Endothelial cell of umbilical vein (primary cell): ENCODE measurements at regions not wholly inside any gene's neighbourhood (a gene's known extent, or its start where the extent isn't known, plus 50 kb on each side); places are given as distances from the start of the nearest gene placed in this dataset.

Source experiments
- BruUV-seq: library from RNA; stranded (reverse); fragments of 400-500 nt; replicated peaks from 2 replicates; lab custom pipeline; 2021; lab: Mats Ljungman, UMichigan
- CTCF ChIA-PET: fragments of 300-600, 350-600 bp; sonication (Branson Sonifier 250); formaldehyde crosslinking; loops from one replicate; lab custom pipeline; 2021; ENCODE audit warnings: antibody characterized with exemption, inconsistent platforms; lab: Charles Lee
- POLR2A ChIA-PET: fragments of 300-600, 350-600 bp; sonication (Branson Sonifier 250); formaldehyde crosslinking; loops from one replicate; lab custom pipeline; 2021; ENCODE audit warnings: antibody characterized with exemption, inconsistent platforms; lab: Charles Lee
- DNase-seq: peaks from one replicate; pipeline ENCODE4 v3.0.0-alpha.2; 2011; ENCODE audit warnings: low read depth, low spot score
- FAIRE-seq: peaks from 2 replicates; lab custom pipeline; 2011; peaks lifted over from hg19 to GRCh38; lab: Jason Lieb, UNC
- H2AFZ ChIP-seq: 2 replicates; pipeline ENCODE4 v1.6.0; 2012; ENCODE audit warnings: low read depth, low read length, control low read depth, inconsistent platforms
- H3K27ac ChIP-seq: 2 replicates; pipeline ENCODE4 v1.5.1; 2011; ENCODE audit warnings: low read depth, mild to moderate bottlenecking, control low read depth, low read length, moderate library complexity; ENCODE audit not compliant: insufficient read depth
- H3K27me3 ChIP-seq, 2 experiments: 2 replicates each; pipeline versions ENCODE4 v1.6.0 to v1.6.1; 2011; ENCODE audit warnings: low read length in 2 of 2, mixed read lengths in 1 of 2; ENCODE audit not compliant: control insufficient read depth in 2 of 2, insufficient read depth in 2 of 2
- H3K36me3 ChIP-seq, 2 experiments: 2 replicates in 1 of 2; 3 replicates in 1 of 2; pipeline ENCODE4 v1.5.1; 2011; ENCODE audit warnings: low read length in 2 of 2, mild to moderate bottlenecking in 1 of 2, moderate library complexity in 1 of 2; ENCODE audit not compliant: control insufficient read depth in 2 of 2, insufficient read depth in 2 of 2; ENCODE audit errors: extremely low read depth in 1 of 2
- H3K4me1 ChIP-seq: 3 replicates; pipeline ENCODE4 v1.5.1; 2011; ENCODE audit warnings: mild to moderate bottlenecking, low read length; ENCODE audit not compliant: control insufficient read depth, insufficient read depth; ENCODE audit errors: extremely low read depth
- H3K4me2 ChIP-seq: 2 replicates; pipeline ENCODE4 v1.6.1; 2011; ENCODE audit warnings: low read length, control low read depth, mixed read lengths; ENCODE audit not compliant: insufficient read depth
- H3K4me3 ChIP-seq, 3 experiments: fragments of 200-600 bp in 1 of 3; sonication (generic), shearing (Covaris generic) in 1 of 3; replicated peaks in 1 of 3; 2 replicates each; pipeline ENCODE4 v1.5.1; 2011 to 2016; ENCODE audit warnings: control low read depth in 3 of 3, low read length in 3 of 3, mild to moderate bottlenecking in 2 of 3, inconsistent platforms in 1 of 3, low read depth in 1 of 3, moderate library complexity in 1 of 3; ENCODE audit not compliant: insufficient read depth in 1 of 3
- H3K79me2 ChIP-seq: 2 replicates; pipeline ENCODE4 v1.6.0; 2012; ENCODE audit warnings: low read length, inconsistent platforms; ENCODE audit not compliant: control insufficient read depth, insufficient read depth
- H3K9ac ChIP-seq: replicated peaks from 2 replicates; pipeline ENCODE3; 2011; ENCODE audit warnings: low read length, control low read depth; ENCODE audit not compliant: insufficient read depth; ENCODE audit errors: extremely low read depth
- H3K9me1 ChIP-seq: replicated peaks from 3 replicates; pipeline ENCODE4 v1.6.0; 2011; ENCODE audit warnings: mild to moderate bottlenecking, low read length; ENCODE audit not compliant: control insufficient read depth, insufficient read depth; ENCODE audit errors: extremely low read depth
- H3K9me3 ChIP-seq: replicated peaks from 2 replicates; pipeline ENCODE4 v1.5.1; 2012; ENCODE audit warnings: low read length, inconsistent platforms; ENCODE audit not compliant: control insufficient read depth, insufficient read depth
- H4K20me1 ChIP-seq: replicated peaks from 2 replicates; pipeline ENCODE3; 2011; ENCODE audit warnings: mild to moderate bottlenecking, low read length; ENCODE audit not compliant: control insufficient read depth, insufficient read depth; ENCODE audit errors: extremely low read depth
- CTCF ChIP-seq, 2 donors: IDR thresholded peaks; 1 replicate in 1 of 2; 2 replicates in 1 of 2; pipeline ENCODE4 v1.5.1; 2011; ENCODE audit warnings: low read length in 2 of 2, mild to moderate bottlenecking in 2 of 2, moderate library complexity in 2 of 2, control low read depth in 1 of 2, inconsistent platforms in 1 of 2, low read depth in 1 of 2; ENCODE audit not compliant: insufficient read depth in 1 of 2; ENCODE audit errors: extremely low read depth in 1 of 2
- EZH2 ChIP-seq: IDR thresholded peaks from 2 replicates; pipeline ENCODE4 v1.6.1; 2012; ENCODE audit warnings: borderline replicate concordance, low read depth, mild to moderate bottlenecking, moderate library complexity, low read length, inconsistent platforms; ENCODE audit not compliant: severe bottlenecking
- FOS ChIP-seq: IDR thresholded peaks from 2 replicates; pipeline ENCODE4 v1.6.1; 2011; ENCODE audit warnings: mild to moderate bottlenecking, low read length, moderate library complexity, borderline replicate concordance; ENCODE audit not compliant: insufficient read depth
- GATA2 ChIP-seq: IDR thresholded peaks from 2 replicates; pipeline ENCODE4 v1.7.0; 2011; ENCODE audit warnings: low read depth, mild to moderate bottlenecking, moderate library complexity, mixed read lengths, low read length; ENCODE audit not compliant: insufficient read length, insufficient read depth
- JUN ChIP-seq: IDR thresholded peaks from 2 replicates; pipeline ENCODE4 v1.6.1; 2011; ENCODE audit warnings: borderline replicate concordance, low read depth; ENCODE audit not compliant: insufficient read length, insufficient read depth
- MAX ChIP-seq: IDR thresholded peaks from 2 replicates; pipeline ENCODE4 v1.6.1; 2011; ENCODE audit not compliant: insufficient read depth, insufficient read length
- MYC ChIP-seq: IDR thresholded peaks from one replicate; pipeline ENCODE4 v1.6.1; 2011; ENCODE audit warnings: mild to moderate bottlenecking, low read depth, low read length
- POLR2A ChIP-seq: IDR thresholded peaks from 2 replicates; pipeline ENCODE4 v1.6.1; 2012; ENCODE audit warnings: low read depth, mild to moderate bottlenecking, control low read depth, low read length
- POLR2AphosphoS5 ChIP-seq: IDR thresholded peaks from 2 replicates; pipeline ENCODE4 v1.6.1; 2012; ENCODE audit warnings: low read depth, mild to moderate bottlenecking, control low read depth, low read length, moderate library complexity; ENCODE audit not compliant: insufficient read depth
- dilution Hi-C: fragments of 300-500 bp; cut with MboI; formaldehyde crosslinking; loops from one replicate; pipeline ENCODE4 v1.15.0; 2019; ENCODE audit warnings: low sequenced_read_pairs; ENCODE audit not compliant: extremely low pct_ligation_motif_present
- intact Hi-C: fragments of 100-400 bp; cut with micrococcal nuclease; formaldehyde crosslinking; loops from one replicate; pipeline ENCODE4 v1.10.0; 2022

GRCh38 chr15:70582143-70582945 is 181.0 kb downstream of the UACA start:
- Histone ChIP-seq H3K79me2 (no peaks in the 10 kb centered on the region), H3K4me1 (no peaks in the 10 kb centered on the region), H3K36me3 (no peaks in the 10 kb centered on the region), H4K20me1 (no peaks in the 10 kb centered on the region), H3K4me3 (no peak overlapping the region), H2AFZ (no peak overlapping the region), H3K9me3 (no peaks in the 10 kb centered on the region), H3K27me3 (peaks cover 15 to 20% of the 10 kb centered on the region in 2 experiments), H3K9ac (no peak overlapping the region), H3K9me1 (no peaks in the 10 kb centered on the region), H3K27ac (no peak overlapping the region), H3K4me2 (no peak overlapping the region)
- intact Hi-C loops (no loop called here), dilution Hi-C loops (no loop called here)
- FAIRE-seq: no peak
- no peak for DNase-seq
- TF ChIP-seq JUN (no peak), MYC (no peak), POLR2AphosphoS5 (no peak), FOS (no peak)
- ChIA-PET POLR2A (no interaction called here), CTCF (interaction anchor here (0.9 to 2.5 kb wide), 4 partner anchors 10 to 229 kb away, joined by 3 to 12 read pairs (median 3); no protein-coding TSS in a partner anchor)
- BruUV-seq: no TSS peak

- Histone ChIP-seq H2AFZ (no peak overlapping the region), H3K9ac (no peak overlapping the region), H3K9me3 (no peaks in the 10 kb centered on the region), H3K4me3 (no peak overlapping the region), H3K79me2 (no peaks in the 10 kb centered on the region), H3K27me3 (peaks cover 19 to 21% of the 10 kb centered on the region in 2 experiments), H3K9me1 (no peaks in the 10 kb centered on the region), H3K27ac (no peak overlapping the region), H3K36me3 (no peaks in the 10 kb centered on the region), H4K20me1 (no peaks in the 10 kb centered on the region), H3K4me2 (no peak overlapping the region), H3K4me1 (no peaks in the 10 kb centered on the region)
- CTCF ChIA-PET: interaction anchor here (1.5 kb wide), 1 partner anchor 15 kb away, joined by 3 read pairs; no protein-coding TSS in a partner anchor
- BruUV-seq: no TSS peak
- intact Hi-C loops: no loop called here
- DNase-seq: no peak
- dilution Hi-C loops: no loop called here
- TF ChIP-seq POLR2AphosphoS5 (no peak), MYC (no peak), EZH2 (no peak), MAX (no peak), JUN (no peak), POLR2A (no peak), GATA2 (no peak), CTCF (IDR thresholded peaks at IDR 0.05; ENCODE audit: extremely low read depth in 1 of 2, insufficient read depth in 1 of 2, low read depth in 1 of 2, low read length in 2 of 2) (no peak)
- FAIRE-seq: no peak
- POLR2A ChIA-PET: no interaction called here
These were observed 182.4 kb downstream of the UACA start for GRCh38 chr15:70580958-70581357.
